ENCODE measurements at regions not wholly inside any gene's neighbourhood (a gene's known extent, or its start where the extent isn't known, plus 50 kb on each side); places are given as distances from the start of the nearest gene placed in this dataset.

DNA sequence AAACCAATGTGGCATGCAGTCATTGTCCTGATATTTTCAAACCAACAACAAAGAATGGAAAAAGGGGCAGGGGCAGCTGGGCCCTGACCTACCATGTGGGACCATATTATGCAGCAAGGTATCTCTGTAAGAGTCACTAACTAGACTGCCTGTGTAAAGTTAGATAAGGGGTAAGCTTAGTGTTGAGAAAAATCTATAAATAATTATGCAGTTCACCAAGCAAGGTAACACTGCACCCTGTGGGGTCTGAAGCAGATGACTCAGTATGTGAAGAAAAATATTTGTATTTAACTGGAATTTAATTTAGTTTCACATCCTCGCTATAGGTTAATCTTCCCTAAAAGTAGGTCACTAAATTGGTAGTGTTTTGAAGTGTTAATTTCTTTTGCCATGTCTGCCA lies 99.3 kb downstream of the PPP1R3A start:
- no peak overlapping the region for H3K4me2 ChIP-seq (ENCODE audit: control insufficient read depth, insufficient read depth)
- CTCF ChIA-PET, result no interaction called here
- SMC1A ChIA-PET (ENCODE audit: uncharacterized antibody, unreplicated experiment), result no interaction called here
- TF ChIP-seq RFX5 (IDR thresholded peaks at IDR 0.05; ENCODE audit: low read depth, low read length), result no peak
- TF ChIP-seq TAF1 (IDR thresholded peaks at IDR 0.05; ENCODE audit: borderline replicate concordance, low read depth, low read length), result no peak
- H3K4me1 ChIP-seq (ENCODE audit: control insufficient read depth, insufficient read depth, low read length), result no peaks in the 10 kb centered on the region
- POLR2A ChIA-PET, result no interaction called here
- H3K4me3 ChIP-seq, result no peak overlapping the region
- DNase-seq (ENCODE audit: low read depth, low spot score) (no peak), FAIRE-seq (no peak), ATAC-seq (no peak)
- H2AFZ ChIP-seq (ENCODE audit: control insufficient read depth, low read depth, low read length), result no peak overlapping the region
- no peak overlapping the region for H3K27ac ChIP-seq (ENCODE audit: control insufficient read depth, insufficient read depth)
- in situ Hi-C loops (cut with MboI) (no loop called here), intact Hi-C loops (cut with micrococcal nuclease; ENCODE audit: unreplicated experiment) (no loop called here)
- WGBS (ENCODE audit: insufficient coverage, insufficient replicate concordance, low lambda C conversion rate, missing lambda C conversion rate), result 0% methylated on average over 1 of the region's 1 CpG
- H3K36me3 ChIP-seq (ENCODE audit: control insufficient read depth in 2 of 2, insufficient read depth in 2 of 2, low read length in 1 of 2), result no peaks in the 10 kb centered on the region
- H4K20me1 ChIP-seq (ENCODE audit: control insufficient read depth, insufficient read depth), result no peaks in the 10 kb centered on the region
- H3K9me3 ChIP-seq (replicated peaks; ENCODE audit: control insufficient read depth, insufficient read depth, low read length), result no peaks in the 10 kb centered on the region
- RAD21 ChIA-PET (ENCODE audit: unreplicated experiment), result no interaction called here
- no TSS peak for BruUV-seq (replicated peaks)
- H3K27me3 ChIP-seq (replicated peaks in 1 of 2; ENCODE audit: control insufficient read depth in 2 of 2, insufficient read depth in 2 of 2, low read length in 1 of 2), result no peaks in the 10 kb centered on the region
- H3K79me2 ChIP-seq (ENCODE audit: control insufficient read depth, insufficient read depth, low read length), result no peaks in the 10 kb centered on the region
- no peak overlapping the region for H3K9ac ChIP-seq (ENCODE audit: control insufficient read depth, insufficient read depth, low read length)

DNA sequence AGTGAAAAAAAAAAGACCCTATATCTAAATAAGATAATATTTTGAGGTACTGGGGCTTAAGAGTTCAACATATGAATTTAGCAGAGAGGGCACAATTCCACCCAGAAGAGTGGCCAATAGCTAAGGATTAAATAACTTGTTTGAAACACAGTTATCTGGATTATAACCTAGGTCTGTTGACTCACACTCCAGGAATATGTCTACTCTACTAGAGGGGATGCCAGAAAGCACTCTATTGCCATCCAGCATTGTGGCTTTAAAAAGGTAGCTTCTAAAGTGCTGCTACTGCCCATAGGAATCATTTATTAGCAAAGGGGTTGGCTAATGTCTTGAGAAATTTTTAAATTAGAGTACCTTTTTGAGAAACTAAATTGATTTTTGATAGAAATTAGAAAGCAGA lies 102.2 kb downstream of the PPP1R3A start:
- Histone ChIP-seq H3K4me1 (ENCODE audit: control insufficient read depth, insufficient read depth, low read length) (no peaks in the 10 kb centered on the region), H3K27me3 (replicated peaks in 1 of 2; ENCODE audit: control insufficient read depth in 2 of 2, insufficient read depth in 2 of 2, low read length in 1 of 2) (no peaks in the 10 kb centered on the region), H3K36me3 (ENCODE audit: control insufficient read depth in 2 of 2, insufficient read depth in 2 of 2, low read length in 1 of 2) (no peaks in the 10 kb centered on the region), H3K9ac (ENCODE audit: control insufficient read depth, insufficient read depth, low read length) (no peak overlapping the region), H2AFZ (ENCODE audit: control insufficient read depth, low read depth, low read length) (no peak overlapping the region), H3K9me3 (replicated peaks; ENCODE audit: control insufficient read depth, insufficient read depth, low read length) (no peaks in the 10 kb centered on the region), H3K79me2 (ENCODE audit: control insufficient read depth, insufficient read depth, low read length) (no peaks in the 10 kb centered on the region), H4K20me1 (ENCODE audit: control insufficient read depth, insufficient read depth) (no peaks in the 10 kb centered on the region), H3K4me3 (no peak overlapping the region), H3K27ac (ENCODE audit: control insufficient read depth, insufficient read depth) (no peak overlapping the region), H3K4me2 (ENCODE audit: control insufficient read depth, insufficient read depth) (no peak overlapping the region)
- POLR2A ChIA-PET, result no interaction called here
- SMC1A ChIA-PET (ENCODE audit: uncharacterized antibody, unreplicated experiment), result no interaction called here
- DNase-seq (ENCODE audit: low read depth, low spot score) (no peak), FAIRE-seq (no peak), ATAC-seq (no peak)
- RAD21 ChIA-PET (ENCODE audit: unreplicated experiment), result no interaction called here
- intact Hi-C loops (cut with micrococcal nuclease; ENCODE audit: unreplicated experiment) (no loop called here), in situ Hi-C loops (cut with MboI) (no loop called here)
- CTCF ChIA-PET, result interaction anchor here (1.0 kb wide), 1 partner anchor 19 kb away, joined by 3 read pairs; no protein-coding TSS in a partner anchor
- BruUV-seq (replicated peaks), result no TSS peak
- TF ChIP-seq, protein P1, sequence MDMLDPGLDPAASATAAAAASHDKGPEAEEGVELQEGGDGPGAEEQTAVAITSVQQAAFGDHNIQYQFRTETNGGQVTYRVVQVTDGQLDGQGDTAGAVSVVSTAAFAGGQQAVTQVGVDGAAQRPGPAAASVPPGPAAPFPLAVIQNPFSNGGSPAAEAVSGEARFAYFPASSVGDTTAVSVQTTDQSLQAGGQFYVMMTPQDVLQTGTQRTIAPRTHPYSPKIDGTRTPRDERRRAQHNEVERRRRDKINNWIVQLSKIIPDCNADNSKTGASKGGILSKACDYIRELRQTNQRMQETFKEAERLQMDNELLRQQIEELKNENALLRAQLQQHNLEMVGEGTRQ (IDR thresholded peaks at IDR 0.05; ENCODE audit: borderline replicate concordance, low read depth, low read length), result no peak
- no peak for TF ChIP-seq HDAC6 (IDR thresholded peaks at IDR 0.05; ENCODE audit: unreplicated experiment)
- TF ChIP-seq, protein P2, sequence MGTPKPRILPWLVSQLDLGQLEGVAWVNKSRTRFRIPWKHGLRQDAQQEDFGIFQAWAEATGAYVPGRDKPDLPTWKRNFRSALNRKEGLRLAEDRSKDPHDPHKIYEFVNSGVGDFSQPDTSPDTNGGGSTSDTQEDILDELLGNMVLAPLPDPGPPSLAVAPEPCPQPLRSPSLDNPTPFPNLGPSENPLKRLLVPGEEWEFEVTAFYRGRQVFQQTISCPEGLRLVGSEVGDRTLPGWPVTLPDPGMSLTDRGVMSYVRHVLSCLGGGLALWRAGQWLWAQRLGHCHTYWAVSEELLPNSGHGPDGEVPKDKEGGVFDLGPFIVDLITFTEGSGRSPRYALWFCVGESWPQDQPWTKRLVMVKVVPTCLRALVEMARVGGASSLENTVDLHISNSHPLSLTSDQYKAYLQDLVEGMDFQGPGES (IDR thresholded peaks at IDR 0.05), result no peak
- no peak for TF ChIP-seq CBFB (IDR thresholded peaks at IDR 0.05; ENCODE audit: low read depth)
- TF ChIP-seq, protein P3, sequence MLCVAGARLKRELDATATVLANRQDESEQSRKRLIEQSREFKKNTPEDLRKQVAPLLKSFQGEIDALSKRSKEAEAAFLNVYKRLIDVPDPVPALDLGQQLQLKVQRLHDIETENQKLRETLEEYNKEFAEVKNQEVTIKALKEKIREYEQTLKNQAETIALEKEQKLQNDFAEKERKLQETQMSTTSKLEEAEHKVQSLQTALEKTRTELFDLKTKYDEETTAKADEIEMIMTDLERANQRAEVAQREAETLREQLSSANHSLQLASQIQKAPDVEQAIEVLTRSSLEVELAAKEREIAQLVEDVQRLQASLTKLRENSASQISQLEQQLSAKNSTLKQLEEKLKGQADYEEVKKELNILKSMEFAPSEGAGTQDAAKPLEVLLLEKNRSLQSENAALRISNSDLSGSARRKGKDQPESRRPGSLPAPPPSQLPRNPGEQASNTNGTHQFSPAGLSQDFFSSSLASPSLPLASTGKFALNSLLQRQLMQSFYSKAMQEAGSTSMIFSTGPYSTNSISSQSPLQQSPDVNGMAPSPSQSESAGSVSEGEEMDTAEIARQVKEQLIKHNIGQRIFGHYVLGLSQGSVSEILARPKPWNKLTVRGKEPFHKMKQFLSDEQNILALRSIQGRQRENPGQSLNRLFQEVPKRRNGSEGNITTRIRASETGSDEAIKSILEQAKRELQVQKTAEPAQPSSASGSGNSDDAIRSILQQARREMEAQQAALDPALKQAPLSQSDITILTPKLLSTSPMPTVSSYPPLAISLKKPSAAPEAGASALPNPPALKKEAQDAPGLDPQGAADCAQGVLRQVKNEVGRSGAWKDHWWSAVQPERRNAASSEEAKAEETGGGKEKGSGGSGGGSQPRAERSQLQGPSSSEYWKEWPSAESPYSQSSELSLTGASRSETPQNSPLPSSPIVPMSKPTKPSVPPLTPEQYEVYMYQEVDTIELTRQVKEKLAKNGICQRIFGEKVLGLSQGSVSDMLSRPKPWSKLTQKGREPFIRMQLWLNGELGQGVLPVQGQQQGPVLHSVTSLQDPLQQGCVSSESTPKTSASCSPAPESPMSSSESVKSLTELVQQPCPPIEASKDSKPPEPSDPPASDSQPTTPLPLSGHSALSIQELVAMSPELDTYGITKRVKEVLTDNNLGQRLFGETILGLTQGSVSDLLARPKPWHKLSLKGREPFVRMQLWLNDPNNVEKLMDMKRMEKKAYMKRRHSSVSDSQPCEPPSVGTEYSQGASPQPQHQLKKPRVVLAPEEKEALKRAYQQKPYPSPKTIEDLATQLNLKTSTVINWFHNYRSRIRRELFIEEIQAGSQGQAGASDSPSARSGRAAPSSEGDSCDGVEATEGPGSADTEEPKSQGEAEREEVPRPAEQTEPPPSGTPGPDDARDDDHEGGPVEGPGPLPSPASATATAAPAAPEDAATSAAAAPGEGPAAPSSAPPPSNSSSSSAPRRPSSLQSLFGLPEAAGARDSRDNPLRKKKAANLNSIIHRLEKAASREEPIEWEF (IDR thresholded peaks at IDR 0.05; ENCODE audit: insufficient replicate concordance, low read depth, low read length), result no peak
- no peak for TF ChIP-seq SUZ12 (IDR thresholded peaks at IDR 0.05; ENCODE audit: unreplicated experiment)
- TF ChIP-seq ZNF24 (IDR thresholded peaks at IDR 0.05), result no peak
